GM12878 (cell line): ENCODE measurements at regions not wholly inside any gene's neighbourhood (a gene's known extent, or its start where the extent isn't known, plus 50 kb on each side); places are given as distances from the start of the nearest gene placed in this dataset.
A peak's percentile ranks its signal among the peaks of the same experiment; 100 is the strongest.

Source experiments
- ATAC-seq: fragments of 200-7000 bp; cut with Tn5 transposase; 3 replicates; pipeline ENCODE4 v1.9.1; 2020; ENCODE audit warnings: mild to moderate bottlenecking, moderate library complexity
- BruUV-seq: library from RNA; stranded (reverse); fragments of 400-500 nt; replicated peaks from 2 replicates; lab custom pipeline; 2021; lab: Mats Ljungman, UMichigan
- CTCF ChIA-PET: fragments of 300-600 bp; sonication (Branson Sonifier 250); formaldehyde crosslinking; extraction: SDS; loops from one replicate; lab custom pipeline; 2021; ENCODE audit warnings: inconsistent platforms; lab: Yijun Ruan, JAX
- POLR2A ChIA-PET: fragments of 350-600 bp; formaldehyde crosslinking; extraction: SDS; loops from one replicate; lab custom pipeline; 2021; ENCODE audit warnings: inconsistent platforms; lab: Charles Lee
- RAD21 ChIA-PET: fragments of 300-600 bp; sonication (Branson Sonifier 250); formaldehyde crosslinking; loops from one replicate; lab custom pipeline; 2023; ENCODE audit warnings: antibody characterized with exemption; ENCODE audit not compliant: unreplicated experiment; lab: Charles Lee
- SMC1A ChIA-PET: fragments of 300-600 bp; sonication (Branson Sonifier 250); formaldehyde crosslinking; loops from one replicate; lab custom pipeline; 2023; ENCODE audit not compliant: unreplicated experiment, uncharacterized antibody; lab: Charles Lee
- DNase-seq: peaks from one replicate; pipeline ENCODE4 v3.0.0-alpha.2; 2011; ENCODE audit warnings: low read depth, low spot score
- FAIRE-seq: peaks from 3 replicates; lab custom pipeline; 2011; peaks lifted over from hg19 to GRCh38; lab: Jason Lieb, UNC
- H2AFZ ChIP-seq: 2 replicates; pipeline ENCODE4 v1.6.0; 2011; ENCODE audit warnings: low read depth, low read length, control low read depth; ENCODE audit not compliant: control insufficient read depth
- H3K27ac ChIP-seq: 2 replicates; pipeline ENCODE4 v1.5.1; 2011; ENCODE audit warnings: control low read depth; ENCODE audit not compliant: control insufficient read depth, insufficient read depth
- H3K27me3 ChIP-seq, 2 experiments: replicated peaks in 1 of 2; 2 replicates each; pipeline versions ENCODE4 v1.6.0 to v1.6.1; 2011; ENCODE audit warnings: low read length in 1 of 2; ENCODE audit not compliant: control insufficient read depth in 2 of 2, insufficient read depth in 2 of 2
- H3K36me3 ChIP-seq, 2 experiments: 2 replicates each; pipeline ENCODE4 v1.5.1; 2011; ENCODE audit warnings: low read length in 1 of 2; ENCODE audit not compliant: control insufficient read depth in 2 of 2, insufficient read depth in 2 of 2
- H3K4me1 ChIP-seq: 2 replicates; pipeline ENCODE4 v1.6.1; 2011; ENCODE audit warnings: mild to moderate bottlenecking, low read length, moderate library complexity, mixed read lengths; ENCODE audit not compliant: control insufficient read depth, insufficient read depth
- H3K4me2 ChIP-seq: 2 replicates; pipeline ENCODE4 v1.6.0; 2011; ENCODE audit warnings: control low read depth; ENCODE audit not compliant: control insufficient read depth, insufficient read depth
- H3K4me3 ChIP-seq: fragments of 200-600 bp; sonication (generic); 2 replicates; pipeline ENCODE4 v1.5.1; 2016
- H3K79me2 ChIP-seq: 2 replicates; pipeline ENCODE4 v1.6.0; 2011; ENCODE audit warnings: low read length; ENCODE audit not compliant: control insufficient read depth, insufficient read depth
- H3K9ac ChIP-seq: 2 replicates; pipeline ENCODE4 v1.8.0; 2011; ENCODE audit warnings: low read length, control low read depth, mixed read lengths; ENCODE audit not compliant: control insufficient read depth, insufficient read depth
- H3K9me3 ChIP-seq: replicated peaks from 3 replicates; pipeline ENCODE4 v1.5.1; 2011; ENCODE audit warnings: mild to moderate bottlenecking, low read length; ENCODE audit not compliant: control insufficient read depth, insufficient read depth
- H4K20me1 ChIP-seq: 2 replicates; pipeline ENCODE4 v1.6.0; 2011; ENCODE audit not compliant: control insufficient read depth, insufficient read depth
- ELK1 ChIP-seq: IDR thresholded peaks from 2 replicates; pipeline ENCODE4 v1.6.1; 2012; ENCODE audit warnings: low read depth, low read length, improper control_type of control experiment
- EP300 ChIP-seq, 2 experiments: fragments of 150-350 bp in 1 of 2; IDR thresholded peaks; 2 replicates each; pipeline ENCODE4 v1.6.1; 2011 to 2012; ENCODE audit warnings: low read depth in 2 of 2, low read length in 2 of 2, borderline replicate concordance in 1 of 2, improper control_type of control experiment in 1 of 2, inconsistent platforms in 1 of 2; ENCODE audit not compliant: control insufficient read depth in 1 of 2
- NR2C2 ChIP-seq: IDR thresholded peaks from 2 replicates; pipeline ENCODE4 v1.6.1; 2011; ENCODE audit warnings: borderline replicate concordance, low read depth; ENCODE audit not compliant: control insufficient read depth, insufficient read length
- PAX8 ChIP-seq: fragments of 450-650 bp; IDR thresholded peaks from 2 replicates; pipeline ENCODE4 v1.6.1; 2017; ENCODE audit warnings: mild to moderate bottlenecking, moderate library complexity
- RAD51 ChIP-seq: fragments of 450-650 bp; IDR thresholded peaks from 2 replicates; pipeline ENCODE4 v1.6.1; 2016; ENCODE audit warnings: moderate library complexity, mild to moderate bottlenecking, inconsistent platforms
- SKIL ChIP-seq: fragments of 450-650 bp; IDR thresholded peaks from 2 replicates; pipeline ENCODE4 v1.6.1; 2017; ENCODE audit warnings: mild to moderate bottlenecking, low read depth, inconsistent platforms; ENCODE audit not compliant: poor library complexity, severe bottlenecking
- SREBF1 ChIP-seq: IDR thresholded peaks from 2 replicates; pipeline ENCODE4 v1.6.1; 2012; ENCODE audit warnings: mild to moderate bottlenecking, low read length
- SREBF2 ChIP-seq: IDR thresholded peaks from 2 replicates; pipeline ENCODE4 v1.6.1; 2012; ENCODE audit warnings: mild to moderate bottlenecking, low read length
- TAF1 ChIP-seq: IDR thresholded peaks from 2 replicates; pipeline ENCODE4 v1.6.1; 2011; ENCODE audit warnings: mild to moderate bottlenecking, low read depth, low read length, borderline replicate concordance
- ZBTB4 ChIP-seq: fragments of 450-650 bp; formaldehyde crosslinking; IDR thresholded peaks from 2 replicates; pipeline ENCODE4 v1.4.0; 2022; ENCODE audit warnings: mild to moderate bottlenecking, moderate library complexity
- ZNF217 ChIP-seq: fragments of 450-650 bp; IDR thresholded peaks from 2 replicates; pipeline ENCODE4 v1.6.1; 2017; ENCODE audit warnings: antibody characterized with exemption, mild to moderate bottlenecking
- ZNF24 ChIP-seq: fragments of 450-650 bp; IDR thresholded peaks from 2 replicates; pipeline ENCODE4 v1.6.1; 2017; ENCODE audit warnings: antibody characterized with exemption, mild to moderate bottlenecking
- WGBS: methylation state at CpG from one replicate; pipeline ENCODE4 v1.1.6; 2016; ENCODE audit warnings: low lambda C conversion rate; ENCODE audit not compliant: insufficient replicate concordance, insufficient coverage; ENCODE audit errors: missing lambda C conversion rate; 5-methylcytosine and 5-hydroxymethylcytosine counted together
- in situ Hi-C: fragments of 300-500 bp; cut with MboI; formaldehyde crosslinking; loops from 9 replicates; pipeline ENCODE4 v1.14.3; 2018; ENCODE audit warnings: mixed read lengths
- intact Hi-C: fragments of 100-400 bp; cut with micrococcal nuclease; formaldehyde crosslinking; loops from one replicate; pipeline ENCODE4 v1.14.2; 2022; ENCODE audit not compliant: unreplicated experiment

- SMC1A ChIA-PET = no interaction called here
Measured at GRCh38 chr13:105328212-105328611, 1207.2 kb downstream of the EFNB2 start.

GRCh38 chr13:105327581-105328126 lies 1207.8 kb downstream of the EFNB2 start:
- Histone ChIP-seq H3K27me3 (no peaks in the 10 kb centered on the region), H3K4me3 (no peak overlapping the region), H2AFZ (no peak overlapping the region), H4K20me1 (no peaks in the 10 kb centered on the region), H3K27ac (no peak overlapping the region), H3K4me1 (no peaks in the 10 kb centered on the region), H3K36me3 (no peaks in the 10 kb centered on the region), H3K79me2 (no peaks in the 10 kb centered on the region), H3K4me2 (no peak overlapping the region), H3K9me3 (no peaks in the 10 kb centered on the region), H3K9ac (no peak overlapping the region)
- no peak for DNase-seq
- in situ Hi-C loops (no loop called here), intact Hi-C loops (no loop called here)
- no TSS peak for BruUV-seq
- RAD21 ChIA-PET = no interaction called here
- POLR2A ChIA-PET = no interaction called here
- WGBS = 75% methylated on average over 3 of the region's 3 CpGs
- SMC1A ChIA-PET = interaction anchor here (0.9 kb wide), 1 partner anchor 30 kb away, joined by 3 read pairs; no protein-coding TSS in a partner anchor
- ATAC-seq = no peak
- FAIRE-seq = no peak
- CTCF ChIA-PET = no interaction called here
- TF ChIP-seq ZNF24 (no peak), ELK1 (no peak), SKIL (no peak), ZBTB4 (CRISPR knock-in tag) (no peak), EP300 (IDR thresholded peaks at IDR 0.05; ENCODE audit: borderline replicate concordance in 1 of 2, control insufficient read depth in 1 of 2, low read depth in 2 of 2, low read length in 2 of 2) (no peak), SREBF2 (no peak), SREBF1 (no peak), PAX8 (no peak), NR2C2 (no peak)

More at GRCh38 chr13:105328212-105328611, 1207.2 kb downstream of the EFNB2 start:
- no peak for FAIRE-seq
- Histone ChIP-seq H3K4me3 (no peak overlapping the region), H2AFZ (no peak overlapping the region), H3K36me3 (no peaks in the 10 kb centered on the region), H3K4me2 (no peak overlapping the region), H3K9ac (no peak overlapping the region), H3K27me3 (no peaks in the 10 kb centered on the region), H3K9me3 (no peaks in the 10 kb centered on the region), H3K79me2 (no peaks in the 10 kb centered on the region), H3K27ac (no peak overlapping the region), H3K4me1 (no peaks in the 10 kb centered on the region), H4K20me1 (no peaks in the 10 kb centered on the region)
- BruUV-seq = no TSS peak
- intact Hi-C loops = no loop called here
- ChIA-PET CTCF (no interaction called here), POLR2A (no interaction called here), RAD21 (no interaction called here)
- 59% methylated on average over 4 of the region's 4 CpGs for WGBS
- in situ Hi-C loops = no loop called here
- ATAC-seq = no peak
- TF ChIP-seq ZNF217 = no peak
- TF ChIP-seq RAD51 = peak; percentile 58; the same call in 1 of the 2 replicates
- no peak for TF ChIP-seq TAF1
- no peak for DNase-seq
